NB4 (cell line): ENCODE measurements at regions not wholly inside any gene's neighbourhood (a gene's known extent, or its start where the extent isn't known, plus 50 kb on each side); places are given as distances from the start of the nearest gene placed in this dataset.

Experiments used
- POLR2A ChIP-seq: IDR thresholded peaks from 2 replicates; pipeline ENCODE4 v1.6.1; 2011; ENCODE audit warnings: mild to moderate bottlenecking; ENCODE audit not compliant: insufficient read length; ENCODE audit errors: extremely low read depth
- TF ChIP-seq, protein P1 (sequence below): IDR thresholded peaks from one replicate; pipeline ENCODE4 v1.5.1; 2012; ENCODE audit warnings: low read depth, low read length

DNA sequence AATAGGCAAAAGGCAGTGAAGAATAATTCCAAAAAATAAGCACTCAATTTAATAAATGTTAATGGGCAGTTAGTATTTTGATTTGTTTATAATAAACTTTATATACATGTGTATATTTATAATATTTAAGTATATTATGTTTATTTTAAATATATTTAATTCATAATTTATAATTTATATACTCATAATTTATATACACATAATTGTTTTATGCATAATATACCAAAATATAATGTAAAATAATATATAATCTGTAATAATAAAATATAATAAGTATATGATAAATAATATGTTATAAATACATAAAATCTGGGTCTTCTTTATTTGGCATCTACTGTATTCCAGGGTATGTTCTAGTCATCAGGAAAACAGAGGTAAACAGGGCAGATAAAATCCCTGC, 100.2 kb upstream of the ARID2 start:
- TF ChIP-seq, protein P1, sequence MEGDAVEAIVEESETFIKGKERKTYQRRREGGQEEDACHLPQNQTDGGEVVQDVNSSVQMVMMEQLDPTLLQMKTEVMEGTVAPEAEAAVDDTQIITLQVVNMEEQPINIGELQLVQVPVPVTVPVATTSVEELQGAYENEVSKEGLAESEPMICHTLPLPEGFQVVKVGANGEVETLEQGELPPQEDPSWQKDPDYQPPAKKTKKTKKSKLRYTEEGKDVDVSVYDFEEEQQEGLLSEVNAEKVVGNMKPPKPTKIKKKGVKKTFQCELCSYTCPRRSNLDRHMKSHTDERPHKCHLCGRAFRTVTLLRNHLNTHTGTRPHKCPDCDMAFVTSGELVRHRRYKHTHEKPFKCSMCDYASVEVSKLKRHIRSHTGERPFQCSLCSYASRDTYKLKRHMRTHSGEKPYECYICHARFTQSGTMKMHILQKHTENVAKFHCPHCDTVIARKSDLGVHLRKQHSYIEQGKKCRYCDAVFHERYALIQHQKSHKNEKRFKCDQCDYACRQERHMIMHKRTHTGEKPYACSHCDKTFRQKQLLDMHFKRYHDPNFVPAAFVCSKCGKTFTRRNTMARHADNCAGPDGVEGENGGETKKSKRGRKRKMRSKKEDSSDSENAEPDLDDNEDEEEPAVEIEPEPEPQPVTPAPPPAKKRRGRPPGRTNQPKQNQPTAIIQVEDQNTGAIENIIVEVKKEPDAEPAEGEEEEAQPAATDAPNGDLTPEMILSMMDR = no peak
- TF ChIP-seq POLR2A = no peak
